Inferior parietal cortex (tissue), 1 donor: ENCODE measurements at regions not wholly inside any gene's neighbourhood (a gene's known extent, or its start where the extent isn't known, plus 50 kb on each side); places are given as distances from the start of the nearest gene placed in this dataset.
"Not testable (repeated sequence)": the region's sequence is repeated elsewhere in the genome, so short reads cannot be mapped to it uniquely, and the experiment has no call there.

Source experiments
- DNase-seq: peaks from one replicate; pipeline ENCODE4 v3.0.0-alpha.2; 2016; ENCODE audit errors: extremely low spot score

DNA sequence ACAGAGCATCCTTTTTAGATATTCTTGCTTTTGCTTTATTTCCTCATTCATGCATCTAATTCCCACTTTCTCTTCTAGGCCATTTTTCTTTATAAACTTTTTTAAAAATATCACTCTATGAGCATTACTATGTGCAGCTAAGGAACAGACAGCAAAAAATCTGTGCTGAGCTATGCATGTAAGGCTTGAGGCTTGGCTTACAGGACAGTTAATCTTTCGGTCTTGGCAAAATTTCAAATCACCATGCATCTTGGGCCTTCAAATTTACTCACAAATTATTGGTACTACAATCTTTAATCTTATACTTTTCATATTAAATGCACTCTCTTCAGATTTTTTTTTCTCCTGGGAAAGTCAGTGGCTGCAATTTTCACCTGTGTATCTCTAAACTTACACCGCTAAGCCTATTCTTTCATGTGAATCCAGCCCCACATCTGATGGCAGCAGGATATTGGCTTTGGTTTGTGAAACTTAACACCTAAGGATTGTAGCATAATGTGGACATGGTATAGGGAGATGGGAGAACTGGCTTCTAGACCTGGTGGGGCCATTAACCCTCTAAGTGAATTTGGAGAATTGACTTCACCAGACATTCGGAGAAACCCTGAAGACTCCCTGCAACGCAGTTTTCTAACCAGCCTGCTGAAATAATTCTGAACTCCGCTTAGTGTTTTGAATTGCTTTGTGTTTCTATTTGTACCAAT, 278.3 kb downstream of the SPRY1 start:
- DNase-seq, result no peak

DNA sequence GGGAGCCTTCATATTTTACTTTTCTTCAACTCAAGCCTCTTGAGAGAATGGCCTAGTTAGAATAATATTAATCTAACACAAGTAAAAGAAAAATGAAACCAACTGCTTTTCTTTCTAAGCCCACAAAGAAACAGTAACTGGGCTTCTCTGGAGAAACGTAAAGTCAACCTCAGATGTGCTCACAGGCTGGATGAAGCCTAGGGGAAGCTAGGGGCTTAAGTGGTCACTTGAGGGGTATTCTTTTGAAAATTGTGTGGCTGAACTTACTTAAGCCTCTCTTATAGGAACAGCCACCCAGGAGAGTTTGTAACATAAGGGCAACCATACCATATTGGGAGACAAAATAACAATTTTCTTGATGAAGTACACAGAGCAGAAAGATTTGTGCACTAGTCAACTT, 279.0 kb downstream of the SPRY1 start:
- DNase-seq, result no peak

GRCh38 chr4:123676071-123676889, 279.7 kb downstream of the SPRY1 start:
- DNase-seq, result no peak

- DNase-seq, result no peak
These were observed 280.3 kb downstream of the SPRY1 start for GRCh38 chr4:123676890-123677229.

DNA sequence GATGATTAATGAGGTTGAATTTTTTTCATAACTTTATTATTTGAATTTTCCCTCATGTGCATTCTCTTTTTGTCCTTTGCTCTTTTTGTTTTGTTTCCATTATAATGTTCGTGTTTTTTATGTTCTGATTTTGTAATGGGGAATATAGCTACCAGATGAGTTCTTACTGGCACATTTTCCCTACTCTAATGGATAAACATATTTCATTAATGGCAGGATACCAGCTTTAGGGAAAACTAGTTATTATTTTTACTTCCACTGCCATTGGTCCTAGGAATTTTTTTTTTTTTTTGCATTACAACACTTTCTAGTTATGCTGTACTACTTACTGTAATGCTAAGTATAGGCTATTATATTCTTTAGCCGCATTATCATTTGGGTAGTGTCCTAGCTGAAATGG, 286.3 kb downstream of the SPRY1 start:
- no peak for DNase-seq

- not testable (repeated sequence) for DNase-seq
These were observed 288.3 kb downstream of the SPRY1 start for GRCh38 chr4:123684937-123685336.

- not testable (repeated sequence) for DNase-seq
These were observed 298.9 kb downstream of the SPRY1 start for GRCh38 chr4:123695531-123695930.

DNA sequence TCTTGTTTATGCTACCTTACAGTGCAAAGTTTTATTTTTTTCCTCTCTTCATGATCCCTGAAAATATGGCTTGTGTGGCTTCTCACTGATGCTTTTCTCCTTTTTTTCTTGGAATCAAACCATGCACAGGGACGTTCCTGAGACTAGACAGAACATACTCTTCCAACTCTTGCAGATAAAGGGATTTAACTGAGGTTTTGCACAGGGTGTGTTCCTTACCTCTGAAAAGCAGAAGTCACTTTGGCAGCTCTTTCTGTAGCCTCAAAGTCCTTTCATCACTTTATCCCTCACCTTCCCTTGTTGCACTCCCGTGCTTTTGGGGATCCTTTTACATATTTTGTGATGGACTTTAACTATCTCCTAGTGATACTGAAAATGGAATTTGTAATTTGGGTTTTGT, 300.1 kb downstream of the SPRY1 start:
- DNase-seq, result no peak

- no peak for DNase-seq
These were observed 302.0 kb downstream of the SPRY1 start for GRCh38 chr4:123698556-123698955.

GRCh38 chr4:123699880-123700771, 303.5 kb downstream of the SPRY1 start:
- DNase-seq, result peak; percentile 32

DNA sequence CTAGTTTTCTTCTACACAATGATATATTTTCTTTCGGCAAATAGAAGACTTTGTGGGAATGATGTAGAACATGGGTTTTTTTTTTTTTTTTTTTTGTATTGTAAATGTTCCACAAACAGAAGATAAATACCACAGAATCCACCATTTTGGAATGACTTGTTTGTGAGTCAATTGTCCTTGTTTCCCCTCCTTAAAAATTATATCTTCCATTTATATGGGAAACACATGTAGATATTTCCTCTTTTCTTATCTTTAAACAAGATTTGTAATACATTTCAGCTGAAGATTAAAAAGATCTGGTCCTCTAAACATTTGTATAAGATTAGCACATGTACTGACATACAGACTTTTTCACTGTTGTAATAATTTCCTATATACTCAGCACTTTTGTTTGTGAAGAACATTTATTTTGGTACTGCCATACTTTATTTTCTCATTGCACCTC, 304.6 kb downstream of the SPRY1 start:
- no peak for DNase-seq

DNA sequence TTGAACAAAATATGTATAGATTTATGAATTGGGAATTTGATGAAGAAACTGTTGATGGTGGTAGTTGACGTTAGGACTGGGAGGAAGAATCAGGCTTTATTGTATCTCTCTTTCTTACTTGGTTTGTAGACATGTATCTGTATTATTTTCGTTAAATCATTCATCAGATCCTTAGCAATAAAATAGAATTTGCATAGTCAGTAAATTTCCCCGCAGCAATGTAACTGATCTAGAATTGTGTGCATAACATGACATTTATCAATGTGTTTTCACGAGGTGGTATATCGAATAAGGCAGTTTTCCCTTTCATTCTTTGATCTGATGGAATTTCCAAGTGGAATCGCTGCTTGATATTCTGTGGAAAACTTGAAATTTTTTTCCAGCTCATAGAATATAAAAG, 308.8 kb downstream of the SPRY1 start:
- no peak for DNase-seq

DNA sequence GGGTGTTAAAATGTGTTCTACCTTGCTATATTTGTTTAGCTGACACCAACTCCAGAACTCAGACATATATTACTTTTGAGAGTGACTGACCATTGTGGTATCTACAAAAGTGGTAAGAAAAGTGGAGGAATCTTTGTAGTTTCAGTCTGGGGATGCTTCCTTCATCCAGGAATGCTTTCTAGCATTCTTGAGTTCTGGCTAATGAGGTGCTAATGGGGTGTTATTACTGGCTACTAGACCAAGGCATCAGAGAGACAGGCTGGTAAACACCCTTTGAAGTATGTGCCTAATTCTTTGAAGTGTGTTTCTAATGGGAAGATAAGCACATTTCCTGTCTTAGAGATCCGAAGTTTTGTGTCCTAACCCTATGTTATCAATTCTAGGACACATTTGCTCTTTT, 310.4 kb downstream of the SPRY1 start:
- no peak for DNase-seq

GRCh38 chr4:123708902-123709301, 312.3 kb downstream of the SPRY1 start:
- DNase-seq, result no peak

DNA sequence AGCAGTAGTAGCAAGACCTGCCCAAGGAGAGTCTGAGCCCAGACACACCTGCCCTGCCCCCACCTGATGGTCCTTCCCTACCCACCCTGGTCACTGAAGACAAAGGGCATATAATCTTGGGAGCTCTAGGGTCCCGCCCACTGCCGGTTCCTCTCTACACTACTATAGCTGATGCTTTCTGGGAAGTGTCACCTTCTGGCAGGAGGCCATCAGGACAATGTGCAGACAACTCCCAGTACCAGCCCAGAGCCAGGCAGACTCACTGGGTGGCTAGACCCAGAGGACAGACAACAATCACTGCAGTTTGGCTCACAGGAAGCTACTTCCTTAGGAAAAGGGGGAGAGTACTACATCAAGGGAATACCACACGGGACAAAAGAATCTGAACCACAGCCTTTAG, 312.7 kb downstream of the SPRY1 start:
- no peak for DNase-seq

GRCh38 chr4:123731035-123731434, 334.4 kb downstream of the SPRY1 start:
- DNase-seq, result no peak

- DNase-seq, result no peak
These were observed 340.6 kb downstream of the SPRY1 start for GRCh38 chr4:123737156-123737555.

DNA sequence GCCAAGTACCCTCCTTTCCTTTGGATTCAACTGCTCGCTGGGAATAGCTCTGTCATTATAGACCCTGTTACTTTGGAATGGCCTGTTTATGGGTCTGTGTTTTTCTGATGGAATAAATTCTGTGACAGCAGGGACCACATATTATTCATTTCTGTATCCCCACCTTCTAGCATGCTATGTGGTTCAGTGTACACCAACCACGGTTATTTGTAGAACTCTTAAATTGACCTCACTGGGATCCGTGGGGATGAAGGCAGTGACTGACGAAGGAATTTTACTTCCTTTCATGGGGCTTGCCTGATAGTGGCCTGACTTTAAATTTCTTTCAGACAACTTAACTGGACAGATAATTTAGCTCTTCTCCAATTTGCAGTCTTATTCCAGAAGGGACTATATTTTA, 343.2 kb downstream of the SPRY1 start:
- no peak for DNase-seq

- no peak for DNase-seq
These were observed 343.6 kb downstream of the SPRY1 start for GRCh38 chr4:123740236-123740635.

- no peak for DNase-seq
These were observed 345.3 kb downstream of the SPRY1 start for GRCh38 chr4:123741906-123742305.

- peak; percentile 9 for DNase-seq
These were observed 347.3 kb downstream of the SPRY1 start for GRCh38 chr4:123743848-123744247.

DNA sequence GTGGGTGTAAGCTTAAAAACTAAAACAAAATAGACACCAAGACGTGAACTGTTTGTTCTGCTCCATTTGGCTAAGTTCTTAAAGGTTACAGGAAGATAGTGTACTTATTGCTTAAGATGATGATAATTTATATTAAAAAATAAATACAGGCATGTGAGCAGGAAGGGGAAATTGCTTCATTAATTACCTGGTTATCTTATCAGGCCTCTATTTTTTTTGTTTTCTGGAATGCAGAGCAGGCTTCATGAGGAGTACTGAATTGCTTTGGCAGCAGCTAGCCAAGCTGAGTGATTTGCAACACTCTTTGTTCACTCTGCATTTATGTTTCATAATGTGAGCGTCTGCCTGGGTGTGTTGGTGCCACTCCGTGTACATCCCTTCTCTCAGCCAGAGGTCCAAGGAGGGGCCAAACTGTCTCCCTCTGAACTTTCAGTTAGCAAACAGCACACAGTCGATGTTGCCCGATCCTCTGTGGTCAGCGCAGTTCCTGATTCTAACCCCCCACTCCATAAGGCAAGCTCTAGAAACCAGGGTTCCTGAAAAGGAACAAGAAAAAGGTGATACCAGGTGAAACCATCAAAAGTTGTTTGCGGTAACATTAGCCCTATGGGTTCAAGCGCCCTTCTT, 348.2 kb downstream of the SPRY1 start:
- DNase-seq, result no peak
